Loucy (cell line): ENCODE measurements at regions not wholly inside any gene's neighbourhood (a gene's known extent, or its start where the extent isn't known, plus 50 kb on each side); places are given as distances from the start of the nearest gene placed in this dataset.

Experiments
- H2AFZ ChIP-seq: fragments of 200-600 bp; sonication (generic); 2 replicates; pipeline ENCODE4 v1.6.0; 2016; ENCODE audit warnings: antibody characterized with exemption, mild to moderate bottlenecking, low read length, moderate library complexity
- H3F3A ChIP-seq: fragments of 200-600 bp; 2 replicates; pipeline ENCODE4 v1.6.0; 2016; ENCODE audit warnings: antibody characterized with exemption, low read depth, mild to moderate bottlenecking
- H3K27me3 ChIP-seq: fragments of 200-600 bp; sonication (generic); 2 replicates; pipeline ENCODE4 v1.6.1; 2014; ENCODE audit warnings: low read length, mild to moderate bottlenecking; ENCODE audit not compliant: insufficient read depth, poor library complexity, severe bottlenecking
- H3K36me3 ChIP-seq: fragments of 200-600 bp; sonication (generic); 2 replicates; pipeline ENCODE4 v1.6.1; 2016; ENCODE audit warnings: low read length; ENCODE audit not compliant: insufficient read depth
- H3K4me1 ChIP-seq: fragments of 200-600 bp; sonication (generic); 2 replicates; pipeline ENCODE4 v1.5.1; 2014; ENCODE audit warnings: low read length, mild to moderate bottlenecking; ENCODE audit not compliant: insufficient read depth, poor library complexity, severe bottlenecking
- H3K4me2 ChIP-seq: fragments of 200-600 bp; sonication (generic); 2 replicates; pipeline ENCODE4 v1.6.0; 2014; ENCODE audit warnings: antibody characterized with exemption, low read length, low read depth, mild to moderate bottlenecking; ENCODE audit not compliant: poor library complexity, severe bottlenecking
- H3K4me3 ChIP-seq: fragments of 200-600 bp; sonication (generic); 2 replicates; pipeline ENCODE4 v1.5.1; 2014; ENCODE audit warnings: low read length, mild to moderate bottlenecking, mixed read lengths; ENCODE audit not compliant: poor library complexity, severe bottlenecking
- H3K79me2 ChIP-seq: fragments of 200-600 bp; sonication (generic); 2 replicates; pipeline ENCODE4 v1.6.1; 2014; ENCODE audit warnings: low read length; ENCODE audit not compliant: insufficient read depth
- H3K9ac ChIP-seq: fragments of 200-600 bp; sonication (generic); 2 replicates; pipeline ENCODE4 v1.6.0; 2014; ENCODE audit warnings: mild to moderate bottlenecking, low read depth, low read length, moderate library complexity; ENCODE audit not compliant: poor library complexity, severe bottlenecking
- H3K9me2 ChIP-seq: fragments of 200-600 bp; sonication (generic); replicated peaks from 2 replicates; pipeline ENCODE4 v1.6.1; 2016; ENCODE audit warnings: low read depth, low read length, mixed read lengths
- H3K9me3 ChIP-seq: fragments of 200-600 bp; sonication (generic); 2 replicates; pipeline ENCODE4 v1.6.1; 2014; ENCODE audit warnings: mild to moderate bottlenecking, antibody characterized with exemption, low read length, low read depth; ENCODE audit not compliant: insufficient read depth
- H4K20me1 ChIP-seq: fragments of 200-600 bp; sonication (generic); 2 replicates; pipeline ENCODE4 v1.6.0; 2014; ENCODE audit warnings: antibody characterized with exemption, low read length, mild to moderate bottlenecking; ENCODE audit not compliant: insufficient read depth, poor library complexity, severe bottlenecking
- EZH2phosphoT487 ChIP-seq: fragments of 200-600 bp; IDR thresholded peaks from 2 replicates; pipeline ENCODE4 v1.6.1; 2018; ENCODE audit warnings: antibody characterized with exemption, mild to moderate bottlenecking, moderate library complexity, borderline replicate concordance
- TF ChIP-seq, protein P1 (sequence below): fragments of 200-600 bp; sonication (generic); conservative IDR thresholded peaks from 2 replicates; pipeline ENCODE4 v1.5.1; 2014; ENCODE audit warnings: mild to moderate bottlenecking, antibody characterized with exemption, low read length

DNA sequence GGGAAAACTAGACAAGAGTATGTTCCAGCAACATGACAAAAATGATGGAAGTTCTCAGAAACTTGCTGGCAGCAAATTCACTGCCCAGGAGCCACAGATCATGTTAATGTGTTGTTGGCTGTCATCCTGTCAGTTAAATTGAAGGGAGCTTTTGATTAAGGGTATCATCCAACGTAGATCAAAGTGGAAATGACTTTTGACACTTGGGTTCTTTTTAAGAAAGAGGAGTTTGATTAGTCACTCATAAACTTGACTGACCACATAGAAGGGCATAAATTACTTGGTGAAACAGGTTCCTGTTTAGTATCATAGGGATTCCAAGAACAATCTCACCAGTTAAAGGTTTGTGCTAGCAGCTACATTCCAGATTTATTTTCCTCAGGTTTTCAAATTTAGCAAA lies 288.7 kb downstream of the CSNK1G3 start:
- Histone ChIP-seq H3K36me3 (no peaks in the 10 kb centered on the region), H3K9me2 (no peaks in the 10 kb centered on the region), H3K4me3 (no peak overlapping the region), H3K79me2 (no peaks in the 10 kb centered on the region), H4K20me1 (no peaks in the 10 kb centered on the region), H2AFZ (no peak overlapping the region), H3F3A (no peaks in the 10 kb centered on the region), H3K9me3 (no peaks in the 10 kb centered on the region), H3K4me1 (no peaks in the 10 kb centered on the region), H3K4me2 (no peak overlapping the region), H3K9ac (no peak overlapping the region), H3K27me3 (no peaks in the 10 kb centered on the region)
- TF ChIP-seq, protein P1, sequence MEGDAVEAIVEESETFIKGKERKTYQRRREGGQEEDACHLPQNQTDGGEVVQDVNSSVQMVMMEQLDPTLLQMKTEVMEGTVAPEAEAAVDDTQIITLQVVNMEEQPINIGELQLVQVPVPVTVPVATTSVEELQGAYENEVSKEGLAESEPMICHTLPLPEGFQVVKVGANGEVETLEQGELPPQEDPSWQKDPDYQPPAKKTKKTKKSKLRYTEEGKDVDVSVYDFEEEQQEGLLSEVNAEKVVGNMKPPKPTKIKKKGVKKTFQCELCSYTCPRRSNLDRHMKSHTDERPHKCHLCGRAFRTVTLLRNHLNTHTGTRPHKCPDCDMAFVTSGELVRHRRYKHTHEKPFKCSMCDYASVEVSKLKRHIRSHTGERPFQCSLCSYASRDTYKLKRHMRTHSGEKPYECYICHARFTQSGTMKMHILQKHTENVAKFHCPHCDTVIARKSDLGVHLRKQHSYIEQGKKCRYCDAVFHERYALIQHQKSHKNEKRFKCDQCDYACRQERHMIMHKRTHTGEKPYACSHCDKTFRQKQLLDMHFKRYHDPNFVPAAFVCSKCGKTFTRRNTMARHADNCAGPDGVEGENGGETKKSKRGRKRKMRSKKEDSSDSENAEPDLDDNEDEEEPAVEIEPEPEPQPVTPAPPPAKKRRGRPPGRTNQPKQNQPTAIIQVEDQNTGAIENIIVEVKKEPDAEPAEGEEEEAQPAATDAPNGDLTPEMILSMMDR: no peak
- no peak for TF ChIP-seq EZH2phosphoT487

DNA sequence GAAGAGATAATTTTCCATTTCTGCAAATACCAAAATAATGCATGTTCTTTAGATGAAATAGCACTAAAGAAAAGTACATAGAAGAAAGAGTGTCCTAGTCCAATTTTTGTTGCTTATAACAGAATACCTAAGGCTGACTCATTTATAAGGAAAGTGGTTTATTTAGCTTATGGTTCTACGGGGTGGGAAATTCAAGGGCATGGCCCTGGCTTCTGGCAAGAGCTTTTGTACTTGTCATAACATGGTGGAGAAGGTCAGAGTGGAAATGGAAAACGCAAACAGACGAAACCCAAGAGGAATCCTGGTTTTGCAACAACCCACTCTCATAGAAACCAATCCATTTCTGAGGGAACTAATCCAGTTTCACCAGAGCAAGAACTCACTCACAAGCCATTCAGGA lies 283.7 kb downstream of the CSNK1G3 start:
- Histone ChIP-seq H3K36me3 (no peaks in the 10 kb centered on the region), H3K4me2 (no peak overlapping the region), H3K4me1 (no peaks in the 10 kb centered on the region), H3K9me2 (no peaks in the 10 kb centered on the region), H3F3A (no peaks in the 10 kb centered on the region), H2AFZ (no peak overlapping the region), H3K27me3 (no peaks in the 10 kb centered on the region), H4K20me1 (no peaks in the 10 kb centered on the region), H3K9ac (no peak overlapping the region), H3K4me3 (no peak overlapping the region), H3K79me2 (no peaks in the 10 kb centered on the region), H3K9me3 (no peaks in the 10 kb centered on the region)
- TF ChIP-seq, protein P1: no peak
- TF ChIP-seq EZH2phosphoT487: no peak

DNA sequence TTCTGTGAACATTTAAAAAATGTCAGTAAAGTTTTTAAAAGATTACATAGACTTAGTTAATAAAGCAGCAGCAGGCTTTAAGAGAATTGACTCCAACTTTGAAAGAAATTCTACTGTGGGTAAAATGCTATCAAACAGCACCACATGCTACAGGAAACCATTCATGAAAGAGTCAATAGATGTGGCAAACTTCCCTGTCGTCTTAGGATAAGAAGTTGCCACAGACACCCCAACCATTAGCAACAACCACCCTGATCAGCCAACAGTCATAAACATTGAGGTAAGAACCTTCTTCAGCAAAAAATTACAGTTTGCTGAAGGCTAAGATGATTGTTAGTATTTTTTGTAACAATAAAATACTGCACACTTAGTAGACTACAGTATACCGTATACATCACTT lies 278.2 kb downstream of the CSNK1G3 start:
- Histone ChIP-seq H3K36me3 (no peaks in the 10 kb centered on the region), H3K79me2 (no peaks in the 10 kb centered on the region), H3K9me3 (peaks cover 17% of the 10 kb centered on the region; the same call in 1 of the 2 replicates), H3K9me2 (no peaks in the 10 kb centered on the region), H3K9ac (no peak overlapping the region), H3K4me3 (no peak overlapping the region), H2AFZ (no peak overlapping the region), H3K4me1 (no peaks in the 10 kb centered on the region), H3F3A (no peaks in the 10 kb centered on the region), H4K20me1 (no peaks in the 10 kb centered on the region), H3K4me2 (peak overlapping the region; percentile 20), H3K27me3 (no peaks in the 10 kb centered on the region)
- TF ChIP-seq, protein P1: no peak
- TF ChIP-seq EZH2phosphoT487: no peak
